Tibial nerve (tissue), 4 donors: ENCODE measurements at regions not wholly inside any gene's neighbourhood (a gene's known extent, or its start where the extent isn't known, plus 50 kb on each side); places are given as distances from the start of the nearest gene placed in this dataset.

Experiments
- DNase-seq, 2 donors: peaks; one replicate each; pipeline ENCODE4 v3.0.0-alpha.2; 2019; ENCODE audit warnings: low spot score in 2 of 2
- H3K27ac ChIP-seq, 4 donors: fragments of 200-600 bp; sonication (generic) in 3 of 4; one replicate each; pipeline ENCODE4 v1.5.1; 2017 to 2019; ENCODE audit warnings: mild to moderate bottlenecking in 1 of 4
- H3K27me3 ChIP-seq, 2 donors: fragments of 200-600 bp; sonication (generic) in 1 of 2; one replicate each; pipeline versions ENCODE4 v1.5.1 to v1.6.0; 2017 to 2019
- H3K36me3 ChIP-seq, 3 donors: fragments of 200-600 bp; sonication (generic); one replicate each; pipeline ENCODE4 v1.5.1; 2018 to 2019
- H3K4me1 ChIP-seq, 4 donors: fragments of 200-600 bp; sonication (generic) in 3 of 4; one replicate each; pipeline ENCODE4 v1.5.1; 2017 to 2019
- H3K4me3 ChIP-seq, 4 donors: fragments of 200-600 bp; sonication (generic) in 3 of 4; one replicate each; pipeline ENCODE4 v1.5.1; 2017 to 2019; ENCODE audit warnings: mild to moderate bottlenecking in 1 of 4, moderate library complexity in 1 of 4
- H3K9me3 ChIP-seq, 4 donors: fragments of 200-600 bp; sonication (generic) in 3 of 4; one replicate each; pipeline ENCODE4 v1.5.1; 2017 to 2019
- CTCF ChIP-seq, 5 experiments: fragments of 200-600 bp in 3 of 5; fragments of 450-650 bp in 2 of 5; sonication (generic) in 3 of 5; IDR thresholded peaks; one replicate each; pipeline ENCODE4 v1.5.1; 2016 to 2019; ENCODE audit warnings: antibody characterized with exemption in 5 of 5, mild to moderate bottlenecking in 3 of 5, moderate library complexity in 2 of 5
- EP300 ChIP-seq, 2 donors: sonication (generic); formaldehyde crosslinking; IDR thresholded peaks; one replicate each; pipeline ENCODE4 v1.6.1; 2017; ENCODE audit warnings: antibody characterized with exemption in 2 of 2, mild to moderate bottlenecking in 1 of 2
- POLR2A ChIP-seq, 2 donors: fragments of 450-650 bp; IDR thresholded peaks; one replicate each; pipeline ENCODE4 v1.6.1; 2017; ENCODE audit warnings: antibody characterized with exemption in 2 of 2, mild to moderate bottlenecking in 2 of 2, moderate library complexity in 2 of 2
- WGBS, 2 donors: methylation state at CpG; one replicate each; pipeline ENCODE4 v1.1.5; 2018; 5-methylcytosine and 5-hydroxymethylcytosine counted together

- Histone ChIP-seq H3K27ac (no peak overlapping the region), H3K4me1 (no peaks in the 10 kb centered on the region), H3K9me3 (no peaks in the 10 kb centered on the region), H3K27me3 (no peaks in the 10 kb centered on the region), H3K4me3 (no peak overlapping the region), H3K36me3 (no peaks in the 10 kb centered on the region)
- WGBS, 2 donors: 89 to 92% methylated on average over 6 of the region's 6 CpGs
- TF ChIP-seq CTCF (IDR thresholded peaks at IDR 0.05) (no peak), POLR2A (IDR thresholded peaks at IDR 0.05) (no peak), EP300 (IDR thresholded peaks at IDR 0.05) (no peak)
- no peak for DNase-seq
Measured at GRCh38 chr12:30043151-30043847, 259.6 kb upstream of the TMTC1 start.

GRCh38 chr12:30041096-30041495 lies 257.4 kb upstream of the TMTC1 start:
- no peaks in the 10 kb centered on the region for H3K36me3 ChIP-seq
- H3K27me3 ChIP-seq: no peaks in the 10 kb centered on the region
- 27 to 33% methylated on average over 2 of the region's 2 CpGs for WGBS, 2 donors
- no peak for TF ChIP-seq POLR2A (IDR thresholded peaks at IDR 0.05)
- TF ChIP-seq EP300 (IDR thresholded peaks at IDR 0.05): no peak
- TF ChIP-seq CTCF (IDR thresholded peaks at IDR 0.05): no peak
- no peaks in the 10 kb centered on the region for H3K4me1 ChIP-seq
- H3K9me3 ChIP-seq: peaks cover 0 to 5% (median 0%) of the 10 kb centered on the region in 4 donors
- no peak for DNase-seq
- no peak overlapping the region for H3K4me3 ChIP-seq
- no peak overlapping the region for H3K27ac ChIP-seq

DNA sequence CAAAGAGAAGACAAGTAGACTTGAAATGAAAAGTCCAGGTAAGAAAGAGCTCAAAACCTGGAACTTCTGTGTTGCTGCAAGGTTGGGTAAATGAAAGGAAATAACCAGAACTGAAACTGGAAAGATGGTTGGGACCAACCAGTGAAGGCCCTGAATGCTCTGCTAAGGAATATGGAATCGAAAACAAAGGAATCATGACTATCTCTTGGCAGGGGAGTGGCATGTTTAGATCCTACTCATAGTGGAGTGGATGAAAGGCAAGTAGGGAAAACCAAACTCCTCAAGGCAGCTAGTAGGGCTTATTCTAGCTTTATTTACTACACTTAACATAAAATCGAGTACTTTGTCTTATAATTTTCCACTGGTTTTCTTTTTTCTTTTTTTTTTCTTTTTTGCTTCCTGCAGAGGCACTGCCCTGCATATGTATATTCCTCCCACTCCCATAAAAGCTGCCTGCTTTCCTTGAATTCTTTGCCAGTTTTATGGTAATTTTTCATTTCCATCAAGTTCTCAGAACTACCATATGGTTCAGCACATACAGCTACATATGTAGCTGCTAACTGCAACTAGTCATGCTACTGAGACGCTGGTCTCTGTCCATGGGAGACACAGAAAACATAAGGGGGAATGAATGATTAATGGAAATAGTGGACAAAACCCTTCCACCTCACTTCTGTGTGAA lies 247.1 kb upstream of the TMTC1 start:
- 83 to 88% methylated on average over 3 of the region's 3 CpGs for WGBS, 2 donors

GRCh38 chr12:30026621-30027234 lies 243.0 kb upstream of the TMTC1 start:
- H3K36me3 ChIP-seq: no peaks in the 10 kb centered on the region
- DNase-seq: no peak
- no peaks in the 10 kb centered on the region for H3K4me1 ChIP-seq
- TF ChIP-seq POLR2A (IDR thresholded peaks at IDR 0.05) (no peak), CTCF (IDR thresholded peaks at IDR 0.05) (no peak), EP300 (IDR thresholded peaks at IDR 0.05) (no peak)
- H3K4me3 ChIP-seq: no peak overlapping the region
- no peaks in the 10 kb centered on the region for H3K9me3 ChIP-seq
- H3K27me3 ChIP-seq: no peaks in the 10 kb centered on the region
- H3K27ac ChIP-seq: no peak overlapping the region
- WGBS, 2 donors: 74 to 84% methylated on average over 2 of the region's 2 CpGs

More for the DNA sequence above, 247.1 kb upstream of the TMTC1 start:
- Histone ChIP-seq H3K27me3 (no peaks in the 10 kb centered on the region), H3K9me3 (no peaks in the 10 kb centered on the region), H3K27ac (no peak overlapping the region), H3K36me3 (no peaks in the 10 kb centered on the region), H3K4me1 (no peaks in the 10 kb centered on the region), H3K4me3 (no peak overlapping the region)
- no peak for DNase-seq
- TF ChIP-seq CTCF (IDR thresholded peaks at IDR 0.05) (no peak), POLR2A (IDR thresholded peaks at IDR 0.05) (no peak), EP300 (IDR thresholded peaks at IDR 0.05) (no peak)

GRCh38 chr12:30025317-30025716 lies 241.6 kb upstream of the TMTC1 start:
- no peaks in the 10 kb centered on the region for H3K27me3 ChIP-seq
- TF ChIP-seq CTCF (IDR thresholded peaks at IDR 0.05) (no peak), EP300 (IDR thresholded peaks at IDR 0.05) (no peak)
- no peak for DNase-seq
- H3K27ac ChIP-seq: no peak overlapping the region
- H3K4me1 ChIP-seq: no peaks in the 10 kb centered on the region
- H3K9me3 ChIP-seq: no peaks in the 10 kb centered on the region
- H3K36me3 ChIP-seq: no peaks in the 10 kb centered on the region
- H3K4me3 ChIP-seq: no peak overlapping the region
